Smooth muscle cell (in vitro differentiated cells): ENCODE measurements at regions not wholly inside any gene's neighbourhood (a gene's known extent, or its start where the extent isn't known, plus 50 kb on each side); places are given as distances from the start of the nearest gene placed in this dataset.

Experiments used
- DNase-seq: peaks from one replicate; lab custom pipeline; 2025; ENCODE audit not compliant: unreplicated experiment; lab: John Stamatoyannopoulos, UW
- H2AFZ ChIP-seq: fragments of 200-600 bp; sonication (generic); 2 replicates; pipeline ENCODE4 v1.6.0; 2016; ENCODE audit warnings: antibody characterized with exemption, low read depth, mild to moderate bottlenecking
- H3F3A ChIP-seq: fragments of 200-600 bp; sonication (generic); 2 replicates; pipeline ENCODE4 v1.6.0; 2017; ENCODE audit warnings: antibody characterized with exemption, low read depth
- H3K27ac ChIP-seq: fragments of 200-600 bp; sonication (generic); 2 replicates; pipeline ENCODE4 v1.5.1; 2016; ENCODE audit warnings: low read depth, mild to moderate bottlenecking
- H3K27me3 ChIP-seq: fragments of 200-600 bp; sonication (generic); 2 replicates; pipeline ENCODE4 v1.6.1; 2016; ENCODE audit warnings: low read depth, mild to moderate bottlenecking
- H3K36me3 ChIP-seq: fragments of 200-600 bp; sonication (generic); 2 replicates; pipeline ENCODE4 v1.5.1; 2016; ENCODE audit warnings: low read depth
- H3K4me1 ChIP-seq: fragments of 200-600 bp; sonication (generic); 2 replicates; pipeline ENCODE4 v1.5.1; 2016; ENCODE audit warnings: low read depth
- H3K4me2 ChIP-seq: fragments of 200-600 bp; sonication (generic); 2 replicates; pipeline ENCODE4 v1.6.0; 2016; ENCODE audit warnings: mild to moderate bottlenecking
- H3K4me3 ChIP-seq: fragments of 200-600 bp; sonication (generic); 2 replicates; pipeline ENCODE4 v1.5.1; 2016; ENCODE audit warnings: mild to moderate bottlenecking
- H3K79me2 ChIP-seq: fragments of 200-600 bp; sonication (generic); 2 replicates; pipeline ENCODE4 v1.6.0; 2016; ENCODE audit warnings: low read depth, mild to moderate bottlenecking
- H3K9ac ChIP-seq: fragments of 200-600 bp; sonication (generic); 2 replicates; pipeline ENCODE4 v1.6.0; 2016; ENCODE audit warnings: low read depth
- H3K9me3 ChIP-seq: fragments of 200-600 bp; sonication (generic); replicated peaks from 2 replicates; pipeline ENCODE4 v1.5.1; 2016; ENCODE audit warnings: low read depth
- H4K20me1 ChIP-seq: fragments of 200-600 bp; sonication (generic); 2 replicates; pipeline ENCODE4 v1.6.0; 2016; ENCODE audit warnings: low read depth
- WGBS: methylation state at CpG from one replicate; pipeline ENCODE4 v1.1.7; 2016; ENCODE audit warnings: low lambda C conversion rate; 5-methylcytosine and 5-hydroxymethylcytosine counted together
- TF ChIP-seq, protein P1 (sequence below): fragments of 200-600 bp; sonication (generic); IDR thresholded peaks from 2 replicates; pipeline ENCODE4 v1.5.1; 2017; ENCODE audit warnings: borderline replicate concordance, mild to moderate bottlenecking, antibody characterized with exemption; ENCODE audit not compliant: insufficient read depth, poor library complexity, severe bottlenecking

DNA sequence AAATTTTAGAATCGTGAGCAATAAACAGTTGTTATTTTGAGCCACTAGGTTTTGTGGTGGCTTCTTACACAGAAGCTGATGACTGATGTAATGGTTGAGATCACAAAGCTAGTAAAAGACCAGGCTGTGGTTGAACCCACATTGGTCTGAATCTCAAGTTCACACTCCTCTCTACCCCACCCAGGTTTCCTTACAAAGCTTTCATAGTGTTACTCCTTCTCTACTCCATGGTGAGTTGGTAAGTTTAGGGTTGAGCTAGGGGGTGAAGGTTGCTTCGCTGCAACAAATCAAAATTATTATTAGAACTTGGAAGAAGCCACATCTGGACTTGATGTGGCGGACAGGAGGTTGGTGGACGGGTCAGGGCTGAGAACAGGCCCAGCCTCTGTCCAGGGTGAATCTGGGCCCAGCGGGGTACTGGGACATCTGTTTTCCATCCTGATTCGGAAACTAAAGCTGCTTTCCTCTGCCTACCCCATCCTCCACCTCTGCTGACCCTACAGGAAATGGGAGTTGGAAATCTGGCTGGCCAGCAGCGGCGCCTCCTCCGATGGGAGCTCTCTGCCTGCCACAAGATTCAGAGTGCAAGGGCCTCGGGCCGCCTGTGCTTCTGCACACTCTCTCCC is 86.3 kb downstream of the ZFP36L2 start:
- WGBS = 38% methylated on average over 11 of the region's 11 CpGs
- Histone ChIP-seq H3K9me3 (no peaks in the 10 kb centered on the region), H2AFZ (peak overlapping the region; percentile 17), H3K27me3 (no peaks in the 10 kb centered on the region), H3K4me1 (peaks cover 26% of the 10 kb centered on the region), H3K79me2 (no peaks in the 10 kb centered on the region), H4K20me1 (no peaks in the 10 kb centered on the region), H3K4me2 (no peak overlapping the region), H3K27ac (no peak overlapping the region), H3K4me3 (no peak overlapping the region), H3F3A (peaks cover 4% of the 10 kb centered on the region), H3K9ac (no peak overlapping the region), H3K36me3 (no peaks in the 10 kb centered on the region)
- TF ChIP-seq, protein P1, sequence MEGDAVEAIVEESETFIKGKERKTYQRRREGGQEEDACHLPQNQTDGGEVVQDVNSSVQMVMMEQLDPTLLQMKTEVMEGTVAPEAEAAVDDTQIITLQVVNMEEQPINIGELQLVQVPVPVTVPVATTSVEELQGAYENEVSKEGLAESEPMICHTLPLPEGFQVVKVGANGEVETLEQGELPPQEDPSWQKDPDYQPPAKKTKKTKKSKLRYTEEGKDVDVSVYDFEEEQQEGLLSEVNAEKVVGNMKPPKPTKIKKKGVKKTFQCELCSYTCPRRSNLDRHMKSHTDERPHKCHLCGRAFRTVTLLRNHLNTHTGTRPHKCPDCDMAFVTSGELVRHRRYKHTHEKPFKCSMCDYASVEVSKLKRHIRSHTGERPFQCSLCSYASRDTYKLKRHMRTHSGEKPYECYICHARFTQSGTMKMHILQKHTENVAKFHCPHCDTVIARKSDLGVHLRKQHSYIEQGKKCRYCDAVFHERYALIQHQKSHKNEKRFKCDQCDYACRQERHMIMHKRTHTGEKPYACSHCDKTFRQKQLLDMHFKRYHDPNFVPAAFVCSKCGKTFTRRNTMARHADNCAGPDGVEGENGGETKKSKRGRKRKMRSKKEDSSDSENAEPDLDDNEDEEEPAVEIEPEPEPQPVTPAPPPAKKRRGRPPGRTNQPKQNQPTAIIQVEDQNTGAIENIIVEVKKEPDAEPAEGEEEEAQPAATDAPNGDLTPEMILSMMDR = no peak
- DNase-seq = no peak

DNA sequence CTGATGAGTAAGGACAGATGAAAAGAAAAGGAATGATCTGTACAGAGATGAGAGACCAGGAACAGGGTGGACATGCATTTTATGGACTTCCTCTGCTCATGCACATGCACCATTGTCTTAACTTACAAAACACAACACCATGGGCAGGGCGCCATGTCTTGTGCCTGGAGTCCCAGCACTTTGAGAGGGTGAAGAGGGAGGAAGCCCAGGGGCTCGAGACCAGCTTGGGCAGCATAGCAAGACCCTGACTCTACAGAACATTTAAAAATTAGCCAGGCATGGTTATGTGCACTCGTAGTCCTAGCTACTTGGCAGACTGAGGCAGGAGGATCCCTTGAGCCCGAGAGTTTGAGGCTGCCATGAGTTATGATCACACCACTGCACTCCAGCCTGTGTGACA is 86.9 kb downstream of the ZFP36L2 start:
- Histone ChIP-seq H3K27ac (no peak overlapping the region), H3K9ac (no peak overlapping the region), H3K4me3 (no peak overlapping the region), H3K36me3 (no peaks in the 10 kb centered on the region), H3K4me2 (no peak overlapping the region), H3K4me1 (peaks cover 26% of the 10 kb centered on the region), H3K27me3 (no peaks in the 10 kb centered on the region), H4K20me1 (no peaks in the 10 kb centered on the region), H3F3A (peaks cover 4% of the 10 kb centered on the region), H2AFZ (no peak overlapping the region), H3K79me2 (no peaks in the 10 kb centered on the region), H3K9me3 (no peaks in the 10 kb centered on the region)
- DNase-seq = no peak
- WGBS = 94% methylated on average over 4 of the region's 4 CpGs
- TF ChIP-seq, protein P1 = no peak

DNA sequence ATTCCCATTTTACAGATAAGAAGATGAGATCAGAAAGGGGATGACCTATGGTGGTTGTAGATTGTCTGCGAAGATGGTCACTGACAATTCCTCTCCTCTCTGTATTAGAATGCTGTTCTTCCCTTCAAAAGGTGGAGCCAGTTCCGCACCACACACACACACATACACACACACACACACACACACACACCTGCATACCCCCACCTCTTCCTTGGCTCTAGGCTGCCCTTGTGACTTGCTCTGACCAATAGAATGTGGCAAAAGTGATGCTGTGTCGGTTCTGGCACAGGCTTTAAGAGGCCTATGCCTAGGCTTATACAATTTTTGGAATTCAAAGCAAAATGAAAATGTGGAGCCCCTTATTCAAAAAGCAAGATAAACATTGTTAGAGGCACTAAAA is 88.0 kb downstream of the ZFP36L2 start:
- H3K4me1 ChIP-seq = peaks cover 26% of the 10 kb centered on the region
- H3K27me3 ChIP-seq = no peaks in the 10 kb centered on the region
- H3K9me3 ChIP-seq = no peaks in the 10 kb centered on the region
- peaks cover 4% of the 10 kb centered on the region for H3F3A ChIP-seq
- H3K4me2 ChIP-seq = no peak overlapping the region
- H3K36me3 ChIP-seq = no peaks in the 10 kb centered on the region
- H4K20me1 ChIP-seq = no peaks in the 10 kb centered on the region
- H3K79me2 ChIP-seq = no peaks in the 10 kb centered on the region
- TF ChIP-seq, protein P1 = no peak
- no peak overlapping the region for H3K9ac ChIP-seq
- peak overlapping the region; percentile 82 for H3K27ac ChIP-seq
- no peak overlapping the region for H2AFZ ChIP-seq
- H3K4me3 ChIP-seq = no peak overlapping the region
- DNase-seq = no peak
- 94% methylated on average over 3 of the region's 3 CpGs for WGBS

DNA sequence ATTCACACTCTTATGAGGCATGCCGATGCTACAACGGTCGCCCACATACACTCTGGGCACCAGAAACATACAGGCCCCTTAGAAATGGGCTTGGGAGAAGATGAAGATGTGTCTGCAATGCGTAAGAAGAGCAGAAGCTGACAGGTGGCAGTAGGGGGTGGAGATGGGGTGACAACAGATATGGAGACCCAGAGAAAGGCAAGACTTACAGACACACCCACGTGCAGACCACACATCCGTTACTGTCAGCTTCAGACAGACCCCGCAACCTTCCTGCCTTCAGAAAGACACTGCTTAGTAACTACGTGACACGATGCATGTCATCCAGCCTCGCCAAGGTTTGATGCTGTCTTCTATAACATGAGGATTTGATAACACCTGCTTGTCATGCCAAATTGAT is 89.5 kb downstream of the ZFP36L2 start:
- TF ChIP-seq, protein P1 = no peak

More for the DNA sequence above, 89.5 kb downstream of the ZFP36L2 start:
- no peak overlapping the region for H3K9ac ChIP-seq
- peaks cover 4% of the 10 kb centered on the region for H3F3A ChIP-seq
- peaks cover 26% of the 10 kb centered on the region for H3K4me1 ChIP-seq
- H3K27ac ChIP-seq = peak overlapping the region; percentile 82
- no peak overlapping the region for H3K4me3 ChIP-seq
- 88% methylated on average over 10 of the region's 10 CpGs for WGBS
- no peaks in the 10 kb centered on the region for H3K79me2 ChIP-seq
- H2AFZ ChIP-seq = no peak overlapping the region
- no peaks in the 10 kb centered on the region for H3K36me3 ChIP-seq
- H3K9me3 ChIP-seq = no peaks in the 10 kb centered on the region
- no peaks in the 10 kb centered on the region for H4K20me1 ChIP-seq
- no peak for DNase-seq
- H3K27me3 ChIP-seq = no peaks in the 10 kb centered on the region
- peak overlapping the region; percentile 70 for H3K4me2 ChIP-seq
